HCT116 (cell line): ENCODE measurements at regions not wholly inside any gene's neighbourhood (a gene's known extent, or its start where the extent isn't known, plus 50 kb on each side); places are given as distances from the start of the nearest gene placed in this dataset.

Source experiments
- ATAC-seq: fragments of 200-7000 bp; cut with Tn5 transposase; 2 replicates; pipeline ENCODE4 v1.9.1; 2020; ENCODE audit warnings: mild to moderate bottlenecking, moderate library complexity
- BruUV-seq: library from RNA; stranded (reverse); fragments of 400-500 nt; replicated peaks from 2 replicates; lab custom pipeline; 2021; lab: Mats Ljungman, UMichigan
- CTCF ChIA-PET: fragments of 300-600 bp; sonication (Branson Sonifier 250); formaldehyde crosslinking; loops from one replicate; lab custom pipeline; 2021; ENCODE audit warnings: antibody characterized with exemption; lab: Charles Lee
- POLR2A ChIA-PET: fragments of 300-600, 350-600 bp; sonication (Branson Sonifier 250); formaldehyde crosslinking; loops from one replicate; lab custom pipeline; 2021; ENCODE audit warnings: antibody characterized with exemption; lab: Charles Lee
- RAD21 ChIA-PET, 2 experiments: fragments of 300-600 bp; sonication (Branson Sonifier 250); formaldehyde crosslinking; loops; one replicate each; lab custom pipeline; 2023; ENCODE audit warnings: low total read pairs in 2 of 2; ENCODE audit not compliant: uncharacterized antibody in 2 of 2, unreplicated experiment in 2 of 2, low non-redundant PET in 1 of 2; lab: Charles Lee
- DNase-seq: peaks from one replicate; pipeline ENCODE4 v3.0.0-alpha.2; 2010; ENCODE audit warnings: low read depth, low spot score
- H2AFZ ChIP-seq: fragments of 200-600 bp; shearing (Covaris generic), sonication (generic); 2 replicates; pipeline ENCODE4 v1.6.1; 2017; ENCODE audit warnings: low read depth, mixed run types, mixed read lengths, antibody characterized with exemption, low read length; ENCODE audit not compliant: poor library complexity, severe bottlenecking
- H3K27ac ChIP-seq: 2 replicates; pipeline ENCODE4 v1.5.1; 2012; ENCODE audit warnings: low read depth, low read length
- H3K27me3 ChIP-seq: fragments of 200-600 bp; sonication (generic); 2 replicates; pipeline ENCODE4 v1.6.1; 2016; ENCODE audit warnings: mixed run types, low read length, mixed read lengths; ENCODE audit not compliant: insufficient read depth
- H3K36me3 ChIP-seq, 2 experiments: fragments of 200-500 bp in 1 of 2; fragments of 200-600 bp in 1 of 2; sonication (Bioruptor generic) in 1 of 2; sonication (generic) in 1 of 2; 2 replicates each; pipeline versions ENCODE4 v1.5.1 to v1.6.1; 2014 to 2016; ENCODE audit warnings: low read length in 2 of 2, inconsistent platforms in 1 of 2, mixed read lengths in 1 of 2, mixed run types in 1 of 2; ENCODE audit not compliant: insufficient read depth in 2 of 2, control insufficient read depth in 1 of 2
- H3K4me1 ChIP-seq, 2 experiments: fragments of 200-600 bp in 1 of 2; sonication (generic) in 1 of 2; 2 replicates each; pipeline versions ENCODE4 v1.5.1 to v1.6.1; 2012 to 2017; ENCODE audit warnings: low read length in 2 of 2, inconsistent platforms in 1 of 2, mild to moderate bottlenecking in 1 of 2, mixed read lengths in 1 of 2, mixed run types in 1 of 2, moderate library complexity in 1 of 2; ENCODE audit not compliant: insufficient read depth in 2 of 2, control insufficient read depth in 1 of 2
- H3K4me2 ChIP-seq: fragments of 200-600 bp; sonication (generic); 2 replicates; pipeline ENCODE4 v1.6.1; 2017; ENCODE audit warnings: mixed run types, low read length, mixed read lengths
- H3K4me3 ChIP-seq, 2 experiments: fragments of 200-600 bp in 1 of 2; sonication (generic) in 1 of 2; replicated peaks in 1 of 2; 2 replicates each; pipeline ENCODE4 v1.5.1; 2011 to 2016; ENCODE audit warnings: low read length in 2 of 2, control low read depth in 1 of 2, low read depth in 1 of 2, mild to moderate bottlenecking in 1 of 2, mixed read lengths in 1 of 2, mixed run types in 1 of 2
- H3K79me2 ChIP-seq: fragments of 200-600 bp; sonication (generic); 2 replicates; pipeline ENCODE4 v1.6.1; 2017; ENCODE audit warnings: mild to moderate bottlenecking, mixed run types, low read length, moderate library complexity, mixed read lengths; ENCODE audit not compliant: insufficient read depth
- H3K9ac ChIP-seq: fragments of 200-600 bp; sonication (generic); 2 replicates; pipeline ENCODE4 v1.6.1; 2016; ENCODE audit warnings: low read length, mixed read lengths
- H3K9me2 ChIP-seq: fragments of 200-600 bp; sonication (generic), shearing (Covaris generic); 2 replicates; pipeline ENCODE4 v1.6.1; 2017; ENCODE audit warnings: mixed run types, mild to moderate bottlenecking, moderate library complexity; ENCODE audit not compliant: insufficient read depth
- H3K9me3 ChIP-seq, 2 experiments: fragments of 200-500 bp in 1 of 2; fragments of 200-600 bp in 1 of 2; sonication (Bioruptor generic) in 1 of 2; sonication (generic) in 1 of 2; 2 replicates each; pipeline ENCODE4 v1.6.1; 2014 to 2017; ENCODE audit warnings: low read length in 2 of 2, mixed read lengths in 2 of 2, inconsistent platforms in 1 of 2, low read depth in 1 of 2, mild to moderate bottlenecking in 1 of 2, mixed run types in 1 of 2, moderate library complexity in 1 of 2; ENCODE audit not compliant: control insufficient read depth in 1 of 2, insufficient read depth in 1 of 2
- H4K20me1 ChIP-seq: fragments of 200-600 bp; sonication (generic), shearing (Covaris generic); 2 replicates; pipeline ENCODE4 v1.6.1; 2017; ENCODE audit warnings: mixed run types, mild to moderate bottlenecking, moderate library complexity; ENCODE audit not compliant: insufficient read depth
- EGR1 ChIP-seq: IDR thresholded peaks from 2 replicates; pipeline ENCODE4 v1.6.1; 2012; ENCODE audit warnings: low read depth
- ELF1 ChIP-seq: IDR thresholded peaks from 2 replicates; pipeline ENCODE4 v1.6.1; 2012; ENCODE audit warnings: low read depth, borderline replicate concordance
- EZH2phosphoT487 ChIP-seq: fragments of 200-600 bp; IDR thresholded peaks from 2 replicates; pipeline ENCODE4 v1.6.1; 2018; ENCODE audit warnings: antibody characterized with exemption, borderline replicate concordance
- FOSL1 ChIP-seq: IDR thresholded peaks from 2 replicates; pipeline ENCODE4 v1.6.1; 2012; ENCODE audit warnings: low read depth
- POLR2A ChIP-seq: IDR thresholded peaks from 2 replicates; pipeline ENCODE4 v1.7.0; 2011; ENCODE audit warnings: borderline replicate concordance; ENCODE audit not compliant: insufficient read depth, insufficient read length; ENCODE audit errors: extremely low read depth
- SIN3A ChIP-seq: IDR thresholded peaks from 2 replicates; pipeline ENCODE4 v1.6.1; 2012; ENCODE audit warnings: low read depth
- SP1 ChIP-seq: IDR thresholded peaks from 2 replicates; pipeline ENCODE4 v1.6.1; 2012; ENCODE audit warnings: low read depth
- SRF ChIP-seq: IDR thresholded peaks from 2 replicates; pipeline ENCODE4 v1.6.1; 2012; ENCODE audit warnings: low read depth
- YY1 ChIP-seq: IDR thresholded peaks from 2 replicates; pipeline ENCODE4 v1.6.1; 2011; ENCODE audit warnings: low read length, low read depth, moderate library complexity, mild to moderate bottlenecking; ENCODE audit not compliant: insufficient replicate concordance; ENCODE audit errors: extremely low read depth
- intact Hi-C: fragments of 100-400 bp; cut with micrococcal nuclease; formaldehyde crosslinking; loops from 2 replicates; pipeline ENCODE4 v1.10.0; 2022
- TF ChIP-seq, protein P1 (sequence below): IDR thresholded peaks from 2 replicates; pipeline ENCODE4 v1.6.1; 2011; ENCODE audit warnings: mild to moderate bottlenecking, low read length, moderate library complexity; ENCODE audit not compliant: insufficient replicate concordance; ENCODE audit errors: extremely low read depth
- TF ChIP-seq, protein P2 (sequence below): IDR thresholded peaks from 2 replicates; pipeline ENCODE4 v1.6.1; 2012; ENCODE audit warnings: low read depth

DNA sequence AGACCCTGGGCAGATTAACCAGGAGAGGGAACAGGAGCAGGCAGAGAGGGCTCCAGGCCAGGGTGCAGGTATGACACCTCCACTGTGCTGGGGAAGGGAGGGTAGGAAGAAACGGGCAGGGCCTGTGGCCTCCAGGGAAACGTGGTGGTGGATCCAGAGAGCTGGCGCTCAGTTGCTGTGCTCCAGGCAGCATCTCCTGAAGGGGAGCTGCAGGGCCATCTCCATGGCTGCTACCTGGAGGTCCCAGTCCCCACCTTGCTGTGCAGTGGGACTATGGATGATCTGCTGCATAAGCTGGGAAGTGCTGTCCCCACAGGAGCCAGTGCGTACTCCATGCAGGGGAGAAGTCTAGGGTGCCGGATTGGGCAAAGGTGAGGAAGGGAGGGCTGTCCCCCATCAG, 125.9 kb upstream of the RUNX3 start (continued):
- TF ChIP-seq, protein P1, sequence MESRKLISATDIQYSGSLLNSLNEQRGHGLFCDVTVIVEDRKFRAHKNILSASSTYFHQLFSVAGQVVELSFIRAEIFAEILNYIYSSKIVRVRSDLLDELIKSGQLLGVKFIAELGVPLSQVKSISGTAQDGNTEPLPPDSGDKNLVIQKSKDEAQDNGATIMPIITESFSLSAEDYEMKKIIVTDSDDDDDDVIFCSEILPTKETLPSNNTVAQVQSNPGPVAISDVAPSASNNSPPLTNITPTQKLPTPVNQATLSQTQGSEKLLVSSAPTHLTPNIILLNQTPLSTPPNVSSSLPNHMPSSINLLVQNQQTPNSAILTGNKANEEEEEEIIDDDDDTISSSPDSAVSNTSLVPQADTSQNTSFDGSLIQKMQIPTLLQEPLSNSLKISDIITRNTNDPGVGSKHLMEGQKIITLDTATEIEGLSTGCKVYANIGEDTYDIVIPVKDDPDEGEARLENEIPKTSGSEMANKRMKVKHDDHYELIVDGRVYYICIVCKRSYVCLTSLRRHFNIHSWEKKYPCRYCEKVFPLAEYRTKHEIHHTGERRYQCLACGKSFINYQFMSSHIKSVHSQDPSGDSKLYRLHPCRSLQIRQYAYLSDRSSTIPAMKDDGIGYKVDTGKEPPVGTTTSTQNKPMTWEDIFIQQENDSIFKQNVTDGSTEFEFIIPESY = no peak
- TF ChIP-seq SIN3A = no peak
- TF ChIP-seq YY1 = no peak
- TF ChIP-seq EZH2phosphoT487 = no peak
- TF ChIP-seq SP1 = no peak
- TF ChIP-seq, protein P2, sequence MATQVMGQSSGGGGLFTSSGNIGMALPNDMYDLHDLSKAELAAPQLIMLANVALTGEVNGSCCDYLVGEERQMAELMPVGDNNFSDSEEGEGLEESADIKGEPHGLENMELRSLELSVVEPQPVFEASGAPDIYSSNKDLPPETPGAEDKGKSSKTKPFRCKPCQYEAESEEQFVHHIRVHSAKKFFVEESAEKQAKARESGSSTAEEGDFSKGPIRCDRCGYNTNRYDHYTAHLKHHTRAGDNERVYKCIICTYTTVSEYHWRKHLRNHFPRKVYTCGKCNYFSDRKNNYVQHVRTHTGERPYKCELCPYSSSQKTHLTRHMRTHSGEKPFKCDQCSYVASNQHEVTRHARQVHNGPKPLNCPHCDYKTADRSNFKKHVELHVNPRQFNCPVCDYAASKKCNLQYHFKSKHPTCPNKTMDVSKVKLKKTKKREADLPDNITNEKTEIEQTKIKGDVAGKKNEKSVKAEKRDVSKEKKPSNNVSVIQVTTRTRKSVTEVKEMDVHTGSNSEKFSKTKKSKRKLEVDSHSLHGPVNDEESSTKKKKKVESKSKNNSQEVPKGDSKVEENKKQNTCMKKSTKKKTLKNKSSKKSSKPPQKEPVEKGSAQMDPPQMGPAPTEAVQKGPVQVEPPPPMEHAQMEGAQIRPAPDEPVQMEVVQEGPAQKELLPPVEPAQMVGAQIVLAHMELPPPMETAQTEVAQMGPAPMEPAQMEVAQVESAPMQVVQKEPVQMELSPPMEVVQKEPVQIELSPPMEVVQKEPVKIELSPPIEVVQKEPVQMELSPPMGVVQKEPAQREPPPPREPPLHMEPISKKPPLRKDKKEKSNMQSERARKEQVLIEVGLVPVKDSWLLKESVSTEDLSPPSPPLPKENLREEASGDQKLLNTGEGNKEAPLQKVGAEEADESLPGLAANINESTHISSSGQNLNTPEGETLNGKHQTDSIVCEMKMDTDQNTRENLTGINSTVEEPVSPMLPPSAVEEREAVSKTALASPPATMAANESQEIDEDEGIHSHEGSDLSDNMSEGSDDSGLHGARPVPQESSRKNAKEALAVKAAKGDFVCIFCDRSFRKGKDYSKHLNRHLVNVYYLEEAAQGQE = no peak
- TF ChIP-seq ELF1 = no peak
- no peak for TF ChIP-seq SRF

DNA sequence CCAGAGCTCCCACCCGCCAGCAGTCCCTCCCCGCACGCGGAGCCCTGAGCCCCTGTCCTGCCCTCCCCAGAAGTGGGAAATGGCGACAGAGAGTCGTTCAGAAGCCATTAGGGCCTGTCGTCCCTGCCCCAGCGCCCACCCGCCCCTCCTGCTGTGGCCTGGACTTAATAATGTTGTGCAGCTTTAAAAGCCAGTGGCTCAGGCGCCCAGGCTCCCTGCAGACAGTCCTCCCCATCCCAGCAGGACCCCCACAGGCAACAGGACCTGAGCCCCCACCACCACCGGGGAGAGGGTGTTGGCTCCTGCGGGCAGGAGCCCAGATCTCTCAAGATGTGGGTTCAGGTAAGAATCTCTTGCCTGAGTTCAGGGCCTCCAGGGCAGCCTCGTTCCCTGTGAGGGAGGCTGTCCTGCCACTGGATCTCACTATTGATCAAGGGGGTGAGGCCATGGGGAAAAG, 125.3 kb upstream of the RUNX3 start:
- no peaks in the 10 kb centered on the region for H3K9me3 ChIP-seq
- ChIA-PET CTCF (no interaction called here), RAD21 (no interaction called here), POLR2A (no interaction called here)
- H3K27me3 ChIP-seq = 0 out of 2 replicates have a peak, but pooled peaks cover 4% of the 10 kb centered on the region
- no peaks in the 10 kb centered on the region for H3K4me1 ChIP-seq
- no peak for TF ChIP-seq FOSL1
- TF ChIP-seq POLR2A = no peak
- no peak for TF ChIP-seq EGR1
- intact Hi-C loops = no loop called here
- H3K4me3 ChIP-seq = no peak overlapping the region
- H3K9me2 ChIP-seq = no peaks in the 10 kb centered on the region
- ATAC-seq = no peak
- H4K20me1 ChIP-seq = no peaks in the 10 kb centered on the region
- no peak for DNase-seq
- H3K4me2 ChIP-seq = no peak overlapping the region
- no peak overlapping the region for H3K27ac ChIP-seq
- H3K79me2 ChIP-seq = no peaks in the 10 kb centered on the region
- H2AFZ ChIP-seq = no peak overlapping the region
- H3K9ac ChIP-seq = no peak overlapping the region
- H3K36me3 ChIP-seq = no peaks in the 10 kb centered on the region
- BruUV-seq = no TSS peak
